ENCODE measurements at regions not wholly inside any gene's neighbourhood (a gene's known extent, or its start where the extent isn't known, plus 50 kb on each side); places are given as distances from the start of the nearest gene placed in this dataset.
"Not testable (repeated sequence)": the region's sequence is repeated elsewhere in the genome, so short reads cannot be mapped to it uniquely, and the experiment has no call there.

DNA sequence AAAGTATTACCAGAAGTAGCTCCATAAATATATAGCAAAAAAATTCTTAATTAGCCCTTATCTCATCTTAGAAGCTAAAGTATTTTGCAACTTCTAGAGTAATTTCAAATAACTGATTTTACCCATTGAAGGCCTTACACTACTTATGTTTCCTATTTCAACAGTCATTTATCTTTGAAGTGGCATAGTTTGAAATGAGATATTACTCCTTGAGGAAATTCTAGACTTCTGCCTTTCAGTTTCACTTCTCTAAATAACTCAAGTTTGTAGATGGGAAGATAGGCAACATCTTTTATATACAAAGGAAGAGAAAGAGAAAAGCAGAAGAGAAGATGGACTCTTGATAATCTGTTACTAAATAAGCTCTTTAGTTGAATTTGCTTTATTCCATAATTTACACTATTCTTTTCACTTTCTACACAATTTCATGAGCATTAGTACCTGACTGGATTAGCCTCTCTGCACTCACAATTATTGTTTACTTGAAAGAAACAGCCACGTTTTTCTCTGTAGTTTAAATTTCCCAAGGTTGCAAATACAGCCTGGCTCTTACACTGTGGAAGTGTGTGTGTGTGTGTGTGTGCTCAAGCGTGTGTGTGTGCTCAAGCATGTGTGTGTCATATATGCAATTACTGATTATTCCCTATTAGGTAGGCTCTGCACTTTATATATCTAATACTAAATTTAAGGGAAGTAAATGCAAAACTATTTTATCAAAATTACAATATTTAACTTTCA lies 60.6 kb upstream of the EMB start:
- Histone ChIP-seq H3K9me2 (ENCODE audit: insufficient read depth) (no peaks in the 10 kb centered on the region), H3K36me3 (ENCODE audit: low read depth) (no peaks in the 10 kb centered on the region), H3K9ac (no peak overlapping the region), H3K4me2 (ENCODE audit: unreplicated experiment) (no peak overlapping the region), H3K79me2 (ENCODE audit: insufficient read depth) (no peaks in the 10 kb centered on the region), H3K27me3 (replicated peaks; ENCODE audit: insufficient read depth) (no peaks in the 10 kb centered on the region), H3K4me1 (ENCODE audit: insufficient read depth) (no peaks in the 10 kb centered on the region), H2AFZ (no peak overlapping the region), H3K27ac (no peak overlapping the region), H3F3A (ENCODE audit: insufficient read depth) (no peaks in the 10 kb centered on the region), H3K4me3 (no peak overlapping the region), H4K20me1 (ENCODE audit: insufficient read depth) (no peaks in the 10 kb centered on the region), H3K9me3 (ENCODE audit: low read depth) (no peaks in the 10 kb centered on the region)
- no peak for TF ChIP-seq EZH2phosphoT487 (IDR thresholded peaks at IDR 0.05; ENCODE audit: insufficient read depth, low read depth)
- no peak for TF ChIP-seq EZH2 (IDR thresholded peaks at IDR 0.05; ENCODE audit: insufficient read depth, poor library complexity, severe bottlenecking)
- WGBS, 2 experiments (ENCODE audit: low coverage in 1 of 2, low lambda C conversion rate in 2 of 2, missing lambda C conversion rate in 2 of 2), result 9 to 13% methylated on average over 2 of the region's 2 CpGs
- no peak for DNase-seq
- in situ Hi-C loops (cut with MboI), result no loop called here

DNA sequence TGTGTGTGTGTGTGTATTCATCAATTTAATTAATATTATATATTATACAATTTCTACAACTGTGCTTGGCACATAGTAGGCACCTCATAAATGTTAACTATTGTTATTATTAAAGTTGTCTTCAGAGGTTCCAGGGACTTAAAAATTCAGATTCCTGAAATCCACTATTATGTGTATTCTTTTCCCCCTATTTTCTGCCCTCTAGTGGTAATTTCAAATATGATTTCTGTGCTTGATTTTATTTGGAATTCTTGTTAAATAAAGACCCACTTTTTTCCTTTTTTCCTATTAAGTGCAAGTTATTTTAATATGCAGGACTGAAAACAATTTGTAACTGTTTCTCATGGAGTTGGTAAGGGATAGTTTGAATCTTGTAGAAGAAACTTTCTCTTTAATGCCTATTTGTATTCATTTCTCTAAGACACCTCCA lies 72.0 kb upstream of the EMB start:
- H3K9me2 ChIP-seq (ENCODE audit: insufficient read depth); H3K9ac ChIP-seq; H3K4me3 ChIP-seq; H3K79me2 ChIP-seq (ENCODE audit: insufficient read depth); H3K4me1 ChIP-seq (ENCODE audit: insufficient read depth); H3K27ac ChIP-seq; H3K36me3 ChIP-seq (ENCODE audit: low read depth); H2AFZ ChIP-seq; H3K27me3 ChIP-seq (replicated peaks; ENCODE audit: insufficient read depth); H4K20me1 ChIP-seq (ENCODE audit: insufficient read depth); H3F3A ChIP-seq (ENCODE audit: insufficient read depth); H3K4me2 ChIP-seq (ENCODE audit: unreplicated experiment); H3K9me3 ChIP-seq (ENCODE audit: low read depth); in situ Hi-C loops (cut with MboI): not testable (repeated sequence)
- DNase-seq, result peak; percentile 2

DNA sequence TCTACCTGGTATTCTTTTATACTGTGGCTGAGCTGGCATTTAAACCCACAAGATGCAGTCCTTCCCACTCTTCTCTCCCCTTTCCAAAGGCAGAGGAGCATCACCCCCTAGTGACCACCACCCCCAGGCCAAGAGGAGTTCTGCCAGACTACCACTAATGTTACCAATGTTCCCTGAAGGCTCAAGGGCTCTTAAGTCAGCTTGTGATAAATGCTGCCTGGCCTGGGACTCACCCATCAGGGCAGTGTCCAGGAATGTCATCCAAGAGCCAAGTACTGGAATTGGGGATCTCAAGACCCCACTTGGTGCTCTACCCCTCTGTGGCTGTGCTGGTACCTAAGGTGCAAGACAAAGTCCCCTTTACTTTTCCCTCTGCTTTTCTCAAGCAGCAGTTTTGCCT lies 80.0 kb upstream of the EMB start:
- in situ Hi-C loops (cut with MboI); H3F3A ChIP-seq (ENCODE audit: insufficient read depth); H3K4me3 ChIP-seq; H3K27me3 ChIP-seq (replicated peaks; ENCODE audit: insufficient read depth); DNase-seq; H3K79me2 ChIP-seq (ENCODE audit: insufficient read depth); H3K9me3 ChIP-seq (ENCODE audit: low read depth); H4K20me1 ChIP-seq (ENCODE audit: insufficient read depth); H3K9me2 ChIP-seq (ENCODE audit: insufficient read depth); H3K4me2 ChIP-seq (ENCODE audit: unreplicated experiment); H3K9ac ChIP-seq; H3K4me1 ChIP-seq (ENCODE audit: insufficient read depth); H3K27ac ChIP-seq; H3K36me3 ChIP-seq (ENCODE audit: low read depth); H2AFZ ChIP-seq: not testable (repeated sequence)

DNA sequence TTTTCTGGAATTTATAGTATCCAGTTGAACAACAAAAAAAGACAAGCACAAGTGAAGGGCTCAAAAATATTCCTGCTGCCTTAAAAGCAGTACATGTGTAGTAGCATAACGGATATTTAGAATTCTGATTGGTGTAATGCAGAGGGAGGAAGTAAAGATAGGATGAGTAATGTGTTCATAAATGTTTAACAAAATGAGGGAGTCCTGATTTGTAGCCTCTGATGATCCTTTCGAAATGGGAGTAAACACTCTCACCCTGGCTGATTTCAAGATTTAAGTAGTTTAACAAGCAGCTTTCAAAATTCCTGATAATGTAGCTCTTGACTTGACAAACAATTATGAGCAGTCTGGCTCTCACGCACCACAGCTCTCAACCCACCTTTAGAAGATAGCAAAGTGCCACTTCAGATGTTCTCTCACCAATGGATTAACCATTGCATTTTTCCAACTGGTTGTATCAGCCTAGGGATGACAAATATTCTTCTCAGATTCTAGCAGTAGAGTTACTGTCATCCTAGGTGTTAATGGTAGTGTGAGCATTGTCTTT lies 86.5 kb upstream of the EMB start:
- H3K36me3 ChIP-seq (ENCODE audit: low read depth); H3K27me3 ChIP-seq (replicated peaks; ENCODE audit: insufficient read depth); H3K79me2 ChIP-seq (ENCODE audit: insufficient read depth); H3K4me1 ChIP-seq (ENCODE audit: insufficient read depth); in situ Hi-C loops (cut with MboI); DNase-seq; H3K4me3 ChIP-seq; H3F3A ChIP-seq (ENCODE audit: insufficient read depth); H2AFZ ChIP-seq; H3K4me2 ChIP-seq (ENCODE audit: unreplicated experiment); H3K9me2 ChIP-seq (ENCODE audit: insufficient read depth); H3K9ac ChIP-seq; H4K20me1 ChIP-seq (ENCODE audit: insufficient read depth); H3K27ac ChIP-seq; H3K9me3 ChIP-seq (ENCODE audit: low read depth): not testable (repeated sequence)
- 14 to 18% methylated on average over 3 of the region's 3 CpGs for WGBS, 2 experiments (ENCODE audit: low coverage in 1 of 2, low lambda C conversion rate in 2 of 2, missing lambda C conversion rate in 2 of 2)

DNA sequence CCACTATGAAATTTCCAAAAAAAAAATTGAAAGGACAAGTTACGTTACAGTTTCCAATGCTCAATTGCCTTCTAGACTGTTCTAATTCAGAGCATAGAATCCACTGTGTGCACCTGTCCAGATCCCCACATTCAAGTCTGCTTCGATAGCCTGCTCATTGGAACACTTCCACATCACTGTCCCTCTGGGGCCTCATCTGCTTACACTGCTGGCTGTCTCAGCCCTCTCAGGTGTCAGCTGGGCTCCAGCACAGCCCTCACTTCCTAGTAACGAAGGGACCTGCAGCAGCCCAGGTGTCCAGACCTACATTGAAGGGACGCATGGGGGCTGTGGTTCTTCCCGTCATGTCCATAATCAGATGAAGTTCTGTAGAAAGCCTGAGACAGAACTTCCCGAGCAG lies 94.3 kb upstream of the EMB start:
- no peak overlapping the region for H3K4me3 ChIP-seq
- no peak for TF ChIP-seq EZH2phosphoT487 (IDR thresholded peaks at IDR 0.05; ENCODE audit: insufficient read depth, low read depth)
- TF ChIP-seq EZH2 (IDR thresholded peaks at IDR 0.05; ENCODE audit: insufficient read depth, poor library complexity, severe bottlenecking), result no peak
- no peaks in the 10 kb centered on the region for H3K9me2 ChIP-seq (ENCODE audit: insufficient read depth)
- H3K4me2 ChIP-seq (ENCODE audit: unreplicated experiment), result no peak overlapping the region
- no peaks in the 10 kb centered on the region for H3K9me3 ChIP-seq (ENCODE audit: low read depth)
- H3F3A ChIP-seq (ENCODE audit: insufficient read depth), result no peaks in the 10 kb centered on the region
- no peaks in the 10 kb centered on the region for H4K20me1 ChIP-seq (ENCODE audit: insufficient read depth)
- no peaks in the 10 kb centered on the region for H3K79me2 ChIP-seq (ENCODE audit: insufficient read depth)
- in situ Hi-C loops (cut with MboI), result no loop called here
- H3K27ac ChIP-seq, result no peak overlapping the region
- H2AFZ ChIP-seq, result no peak overlapping the region
- H3K36me3 ChIP-seq (ENCODE audit: low read depth), result no peaks in the 10 kb centered on the region
- no peak overlapping the region for H3K9ac ChIP-seq
- H3K27me3 ChIP-seq (replicated peaks; ENCODE audit: insufficient read depth), result no peaks in the 10 kb centered on the region
- DNase-seq, result no peak
- H3K4me1 ChIP-seq (ENCODE audit: insufficient read depth), result no peaks in the 10 kb centered on the region
- 31 to 35% methylated on average over 6 of the region's 6 CpGs for WGBS, 2 experiments (ENCODE audit: low coverage in 1 of 2, low lambda C conversion rate in 2 of 2, missing lambda C conversion rate in 2 of 2)

DNA sequence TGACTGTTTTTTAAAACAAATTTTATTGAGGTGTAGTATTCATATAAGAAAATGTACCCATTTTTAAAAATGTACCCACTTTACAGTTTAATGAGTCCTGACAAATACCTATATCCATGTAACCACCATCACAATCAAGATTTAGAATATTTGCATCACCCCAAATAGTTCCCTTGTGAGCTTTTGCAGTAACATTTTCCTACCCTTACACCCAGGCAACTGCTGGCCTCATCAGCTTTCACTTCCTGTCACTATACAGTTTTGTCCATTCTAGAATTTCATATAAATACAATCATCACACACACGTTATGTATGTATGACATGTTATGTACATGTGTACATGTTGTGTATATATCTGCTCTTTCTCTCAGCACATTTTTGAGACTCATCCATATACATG lies 96.4 kb upstream of the EMB start:
- H3K9ac ChIP-seq; H4K20me1 ChIP-seq (ENCODE audit: insufficient read depth); H3K4me2 ChIP-seq (ENCODE audit: unreplicated experiment); H3K4me1 ChIP-seq (ENCODE audit: insufficient read depth); DNase-seq; H3K27me3 ChIP-seq (replicated peaks; ENCODE audit: insufficient read depth); H3K79me2 ChIP-seq (ENCODE audit: insufficient read depth); in situ Hi-C loops (cut with MboI); H3K4me3 ChIP-seq; H3K36me3 ChIP-seq (ENCODE audit: low read depth); H3K27ac ChIP-seq; H3F3A ChIP-seq (ENCODE audit: insufficient read depth); H2AFZ ChIP-seq; H3K9me3 ChIP-seq (ENCODE audit: low read depth); H3K9me2 ChIP-seq (ENCODE audit: insufficient read depth): not testable (repeated sequence)
- 7 to 9% methylated on average over 1 of the region's 1 CpG for WGBS, 2 experiments (ENCODE audit: low coverage in 1 of 2, low lambda C conversion rate in 2 of 2, missing lambda C conversion rate in 2 of 2)
